ENCODE measurements at regions not wholly inside any gene's neighbourhood (a gene's known extent, or its start where the extent isn't known, plus 50 kb on each side); places are given as distances from the start of the nearest gene placed in this dataset.

- no peak overlapping the region for H3K4me3 Mint-ChIP-seq
- H3K9me3 Mint-ChIP-seq: no peaks in the 10 kb centered on the region
- H3K27me3 Mint-ChIP-seq: no peaks in the 10 kb centered on the region
- peaks cover 6% of the 10 kb centered on the region for H3K4me1 Mint-ChIP-seq (ENCODE audit: unreplicated experiment)
- no peak for DNase-seq (ENCODE audit: extremely low spot score, unreplicated experiment)
- peaks cover 3% of the 10 kb centered on the region for H3K36me3 Mint-ChIP-seq
- H3K27ac Mint-ChIP-seq: no peak overlapping the region
- TF ChIP-seq, protein P1, sequence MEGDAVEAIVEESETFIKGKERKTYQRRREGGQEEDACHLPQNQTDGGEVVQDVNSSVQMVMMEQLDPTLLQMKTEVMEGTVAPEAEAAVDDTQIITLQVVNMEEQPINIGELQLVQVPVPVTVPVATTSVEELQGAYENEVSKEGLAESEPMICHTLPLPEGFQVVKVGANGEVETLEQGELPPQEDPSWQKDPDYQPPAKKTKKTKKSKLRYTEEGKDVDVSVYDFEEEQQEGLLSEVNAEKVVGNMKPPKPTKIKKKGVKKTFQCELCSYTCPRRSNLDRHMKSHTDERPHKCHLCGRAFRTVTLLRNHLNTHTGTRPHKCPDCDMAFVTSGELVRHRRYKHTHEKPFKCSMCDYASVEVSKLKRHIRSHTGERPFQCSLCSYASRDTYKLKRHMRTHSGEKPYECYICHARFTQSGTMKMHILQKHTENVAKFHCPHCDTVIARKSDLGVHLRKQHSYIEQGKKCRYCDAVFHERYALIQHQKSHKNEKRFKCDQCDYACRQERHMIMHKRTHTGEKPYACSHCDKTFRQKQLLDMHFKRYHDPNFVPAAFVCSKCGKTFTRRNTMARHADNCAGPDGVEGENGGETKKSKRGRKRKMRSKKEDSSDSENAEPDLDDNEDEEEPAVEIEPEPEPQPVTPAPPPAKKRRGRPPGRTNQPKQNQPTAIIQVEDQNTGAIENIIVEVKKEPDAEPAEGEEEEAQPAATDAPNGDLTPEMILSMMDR (conservative IDR thresholded peaks at IDR 0.05): no peak
Measured at GRCh38 chr10:128306966-128307365, 180.7 kb upstream of the MKI67 start.

DNA sequence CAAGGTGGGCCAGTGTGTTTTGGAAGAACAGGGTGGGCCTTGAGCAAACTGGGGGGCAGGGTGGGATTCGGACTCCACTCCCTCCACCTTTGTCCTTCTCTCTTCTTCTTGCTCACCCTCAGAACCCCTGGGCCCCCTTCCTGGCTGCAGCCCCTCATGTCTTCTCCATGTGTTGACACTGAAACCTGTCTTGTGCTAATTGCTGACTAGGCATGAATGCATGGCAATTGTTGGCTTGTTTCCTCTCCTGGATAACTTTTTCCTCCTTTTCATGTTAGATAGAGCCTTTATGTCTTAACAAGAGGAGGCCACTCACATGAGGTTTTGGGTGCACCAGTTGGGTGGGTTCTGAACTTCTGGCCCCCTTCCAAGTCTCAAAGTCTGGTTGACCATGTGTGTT, 181.6 kb upstream of the MKI67 start:
- Mint-ChIP-seq H3K27me3 (no peaks in the 10 kb centered on the region), H3K9me3 (no peaks in the 10 kb centered on the region), H3K36me3 (peaks cover 3% of the 10 kb centered on the region), H3K4me1 (ENCODE audit: unreplicated experiment) (peaks cover 6% of the 10 kb centered on the region), H3K27ac (no peak overlapping the region), H3K4me3 (no peak overlapping the region)
- TF ChIP-seq, protein P1 (conservative IDR thresholded peaks at IDR 0.05): no peak
- DNase-seq (ENCODE audit: extremely low spot score, unreplicated experiment): no peak

DNA sequence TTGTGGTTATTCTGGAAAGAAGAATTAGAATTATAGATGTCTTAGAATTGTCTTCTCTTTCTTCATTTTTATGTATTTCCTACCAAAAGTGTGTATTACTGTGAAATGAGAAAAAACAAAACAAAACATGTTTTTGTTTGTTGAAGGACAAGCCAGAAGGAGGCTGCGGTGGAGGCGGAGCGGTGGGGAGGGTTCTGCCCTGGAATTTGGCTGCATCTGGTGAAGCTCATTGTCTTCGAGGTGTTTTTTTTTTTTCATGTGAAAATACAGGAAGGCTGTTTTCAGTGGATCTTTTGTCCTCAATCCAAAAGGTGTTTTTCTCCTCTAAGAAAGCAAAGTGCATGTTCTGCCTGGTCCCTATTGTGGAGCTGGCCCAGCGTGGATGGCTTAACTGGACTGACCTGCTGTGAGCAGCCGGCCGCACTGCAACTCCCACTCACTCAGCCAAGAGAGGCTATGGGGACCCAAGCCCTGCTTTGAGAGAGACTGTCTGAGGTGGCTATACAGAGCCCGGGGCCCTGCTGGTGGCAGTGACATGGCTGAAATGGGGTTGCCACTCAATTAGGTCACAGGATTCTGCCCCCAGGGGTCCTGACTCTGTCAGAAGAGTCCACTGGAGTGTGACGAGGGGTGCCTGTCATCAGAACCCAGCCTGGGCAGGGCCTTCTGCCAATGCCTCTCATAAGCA, 184.9 kb upstream of the MKI67 start:
- Mint-ChIP-seq H3K4me1 (ENCODE audit: unreplicated experiment) (peaks cover 24% of the 10 kb centered on the region), H3K27me3 (no peaks in the 10 kb centered on the region), H3K4me3 (no peak overlapping the region), H3K9me3 (no peaks in the 10 kb centered on the region), H3K27ac (no peak overlapping the region), H3K36me3 (no peaks in the 10 kb centered on the region)
- no peak for DNase-seq (ENCODE audit: extremely low spot score, unreplicated experiment)
- TF ChIP-seq, protein P1 (conservative IDR thresholded peaks at IDR 0.05): no peak

DNA sequence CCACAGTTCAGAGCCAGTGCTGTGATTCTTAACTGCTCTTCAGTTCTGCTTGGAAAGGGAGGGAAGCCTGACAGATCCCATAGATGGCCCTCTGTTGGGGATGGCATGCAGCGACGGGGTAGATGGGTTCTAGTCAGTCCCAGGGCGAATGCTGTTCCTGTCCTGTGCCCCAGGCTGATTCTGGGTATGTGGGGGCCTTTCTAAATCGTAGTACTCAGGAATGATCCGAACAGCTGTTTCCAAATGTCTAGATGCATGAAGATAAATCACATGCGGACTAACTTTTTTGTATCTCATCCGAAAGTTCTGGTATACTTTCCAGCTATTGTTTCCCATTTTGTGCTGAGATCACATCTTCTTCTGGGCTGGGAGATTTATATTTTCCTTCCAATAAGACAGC, 186.0 kb upstream of the MKI67 start:
- Mint-ChIP-seq H3K4me3 (no peak overlapping the region), H3K27me3 (no peaks in the 10 kb centered on the region), H3K27ac (no peak overlapping the region), H3K4me1 (ENCODE audit: unreplicated experiment) (peaks cover 23% of the 10 kb centered on the region), H3K9me3 (no peaks in the 10 kb centered on the region), H3K36me3 (no peaks in the 10 kb centered on the region)
- DNase-seq (ENCODE audit: extremely low spot score, unreplicated experiment): no peak
- TF ChIP-seq, protein P1 (conservative IDR thresholded peaks at IDR 0.05): no peak

DNA sequence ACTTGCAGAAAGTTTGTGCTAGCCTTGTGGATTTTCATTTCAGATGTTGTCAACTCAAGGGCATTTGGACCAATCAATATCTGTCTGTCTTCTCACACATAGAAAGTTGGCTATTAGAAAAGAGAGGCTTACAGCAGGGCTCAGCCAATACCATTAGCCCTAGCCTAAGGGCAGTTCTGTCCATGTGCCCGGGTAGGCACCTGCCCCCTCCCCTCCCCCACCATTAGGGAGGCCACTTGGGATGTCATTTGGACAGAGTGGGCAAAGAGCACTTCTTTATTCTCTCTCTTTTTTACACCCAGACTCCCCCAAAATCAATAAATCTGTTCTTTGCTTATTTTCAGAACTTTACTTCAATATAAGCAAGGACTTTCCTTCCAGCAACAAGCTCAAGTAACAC, 188.5 kb upstream of the MKI67 start:
- Mint-ChIP-seq H3K9me3 (peaks cover 3% of the 10 kb centered on the region), H3K27ac (no peak overlapping the region), H3K4me3 (no peak overlapping the region), H3K4me1 (ENCODE audit: unreplicated experiment) (peaks cover 27% of the 10 kb centered on the region), H3K27me3 (no peaks in the 10 kb centered on the region), H3K36me3 (no peaks in the 10 kb centered on the region)
- TF ChIP-seq, protein P1 (conservative IDR thresholded peaks at IDR 0.05): no peak
- peak; percentile 36 for DNase-seq (ENCODE audit: extremely low spot score, unreplicated experiment)

Data from type B pancreatic cell (in vitro differentiated cells).